ENCODE measurements at regions not wholly inside any gene's neighbourhood (a gene's known extent, or its start where the extent isn't known, plus 50 kb on each side); places are given as distances from the start of the nearest gene placed in this dataset.

GRCh38 chr2:234307322-234307961, 189.4 kb downstream of the ARL4C start:
- DNase-seq (ENCODE audit: low read depth, low spot score): no peak

- DNase-seq (ENCODE audit: low read depth, low spot score): no peak
Observed at GRCh38 chr2:234306426-234307173, 190.3 kb downstream of the ARL4C start.

DNA sequence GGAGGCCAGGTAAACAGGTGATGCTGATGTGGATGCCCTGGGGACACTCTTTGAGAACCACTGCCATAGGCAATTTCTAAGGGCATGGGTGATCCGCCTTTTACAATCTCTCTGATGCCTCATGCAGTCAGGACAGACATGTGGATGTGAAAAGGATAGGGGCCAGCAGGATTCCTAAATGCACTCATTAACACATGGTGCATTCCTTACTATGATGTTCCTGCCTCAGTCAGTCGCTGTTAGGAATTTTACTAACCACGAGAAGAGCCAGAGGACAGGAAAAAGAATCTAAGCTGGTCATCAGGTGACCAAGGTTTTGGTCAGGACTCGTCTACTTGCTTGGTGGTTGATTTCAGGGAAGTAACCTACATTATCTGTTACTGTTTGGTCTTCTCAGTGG, 191.0 kb downstream of the ARL4C start:
- no peak for DNase-seq (ENCODE audit: low read depth, low spot score)

GRCh38 chr2:234304950-234305349, 191.9 kb downstream of the ARL4C start:
- DNase-seq (ENCODE audit: low read depth, low spot score): no peak

- no peak for DNase-seq (ENCODE audit: low read depth, low spot score)
Observed at GRCh38 chr2:234302664-234302991, 194.3 kb downstream of the ARL4C start.

GRCh38 chr2:234300932-234301823, 195.7 kb downstream of the ARL4C start:
- no peak for DNase-seq (ENCODE audit: low read depth, low spot score)

- no peak for DNase-seq (ENCODE audit: low read depth, low spot score)
Observed at GRCh38 chr2:234300391-234300925, 196.4 kb downstream of the ARL4C start.

GRCh38 chr2:234298918-234299317, 198.0 kb downstream of the ARL4C start:
- no peak for DNase-seq (ENCODE audit: low read depth, low spot score)

- DNase-seq (ENCODE audit: low read depth, low spot score): no peak
Observed at GRCh38 chr2:234296991-234297390, 199.9 kb downstream of the ARL4C start.

GRCh38 chr2:234293973-234294372, 202.9 kb downstream of the ARL4C start:
- DNase-seq (ENCODE audit: low read depth, low spot score): no peak

DNA sequence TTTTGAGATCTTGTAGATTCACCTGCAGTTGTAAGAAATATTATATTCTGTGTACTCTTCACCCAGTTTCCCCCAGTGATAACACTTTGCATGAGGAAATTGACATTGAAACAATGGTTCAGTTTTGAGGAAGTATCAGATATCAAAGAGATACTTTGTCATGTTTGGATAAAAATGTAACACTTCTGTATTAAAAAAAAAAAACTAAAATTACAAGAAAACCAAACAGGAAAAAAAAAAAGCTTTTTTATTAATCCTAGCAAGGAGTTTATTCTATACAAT, 204.0 kb downstream of the ARL4C start:
- no peak for DNase-seq (ENCODE audit: low read depth, low spot score)

- DNase-seq (ENCODE audit: low read depth, low spot score): no peak
Observed at GRCh38 chr2:234292205-234292961, 204.5 kb downstream of the ARL4C start.

GRCh38 chr2:234291765-234292204, 205.1 kb downstream of the ARL4C start:
- no peak for DNase-seq (ENCODE audit: low read depth, low spot score)

DNA sequence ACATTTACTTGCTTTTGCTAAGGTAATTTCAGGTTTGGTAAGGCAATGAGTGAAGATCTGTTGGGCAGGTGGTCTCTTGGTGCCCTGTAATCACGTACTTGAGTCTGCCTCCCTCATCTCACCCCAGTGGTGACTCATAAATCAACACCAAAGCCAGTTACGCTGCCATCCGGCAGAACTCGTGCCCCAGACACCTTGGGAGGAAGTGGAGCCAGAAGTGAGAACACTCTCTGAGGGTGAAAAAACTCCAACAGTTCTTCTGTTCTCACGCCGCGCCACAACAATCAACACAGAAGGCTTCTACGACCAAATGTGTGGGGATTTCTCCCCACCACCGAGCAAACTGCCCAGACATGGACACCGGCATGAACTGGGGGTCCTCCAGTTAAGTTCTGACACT, 206.2 kb downstream of the ARL4C start:
- DNase-seq (ENCODE audit: low read depth, low spot score): no peak

DNA sequence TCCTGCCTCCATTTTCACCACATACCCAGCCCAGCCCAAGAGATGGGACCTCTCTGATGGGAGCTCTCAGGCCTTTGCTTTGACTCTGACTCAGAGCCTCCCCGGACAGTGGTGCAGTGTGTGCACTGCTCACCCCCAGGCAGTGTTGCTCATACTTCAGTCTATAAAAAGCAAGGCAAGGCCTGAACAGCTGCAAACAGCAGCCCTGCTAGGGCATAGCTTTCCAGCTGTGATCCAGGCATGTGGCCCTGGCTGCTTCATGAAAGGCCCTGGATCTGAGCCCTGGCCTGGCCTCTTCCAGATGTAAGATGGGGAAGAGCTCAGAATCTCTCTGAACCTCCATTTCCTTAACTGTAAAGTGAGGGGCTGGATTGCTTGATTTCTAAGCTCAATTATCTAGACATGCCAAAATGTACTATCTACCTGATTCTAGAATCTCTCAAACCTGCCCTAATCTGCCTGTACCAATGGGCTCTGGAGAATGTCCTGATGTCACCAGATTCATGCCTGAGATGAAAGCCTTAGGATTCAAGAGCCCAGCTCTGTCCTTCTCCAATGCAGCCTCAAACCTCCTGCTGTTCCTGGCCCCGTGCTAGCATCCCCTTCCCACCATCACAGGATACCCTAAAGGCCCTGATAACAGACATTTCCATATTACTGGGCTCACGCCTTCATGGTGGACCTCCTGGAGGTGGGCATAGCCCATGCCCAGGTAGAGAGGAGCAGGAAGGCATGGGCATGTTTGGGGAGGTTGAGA, 206.9 kb downstream of the ARL4C start:
- no peak for DNase-seq (ENCODE audit: low read depth, low spot score)

DNA sequence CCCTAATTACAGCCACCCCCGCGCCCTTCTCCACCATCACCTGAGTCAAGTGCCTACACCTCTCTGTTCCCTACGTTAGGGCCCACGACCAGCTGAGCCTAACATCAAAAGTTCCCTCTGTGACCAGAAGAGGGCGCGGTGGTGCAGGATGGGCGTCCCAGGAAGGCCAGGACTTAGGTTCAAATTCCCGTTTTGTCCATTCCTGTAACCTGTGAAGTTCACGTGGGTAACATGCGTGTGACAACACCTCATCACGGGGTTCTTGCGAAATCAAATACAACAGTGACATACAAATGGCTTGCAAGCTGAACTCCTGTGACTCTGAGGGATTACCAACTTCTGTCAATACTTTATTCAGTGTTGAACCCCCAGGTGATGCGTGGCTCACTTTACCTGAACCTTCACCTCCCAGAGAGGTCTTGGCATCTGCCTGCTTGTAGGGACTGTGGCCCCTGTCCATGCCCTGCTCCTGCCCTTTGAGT, 207.9 kb downstream of the ARL4C start:
- no peak for DNase-seq (ENCODE audit: low read depth, low spot score)

DNA sequence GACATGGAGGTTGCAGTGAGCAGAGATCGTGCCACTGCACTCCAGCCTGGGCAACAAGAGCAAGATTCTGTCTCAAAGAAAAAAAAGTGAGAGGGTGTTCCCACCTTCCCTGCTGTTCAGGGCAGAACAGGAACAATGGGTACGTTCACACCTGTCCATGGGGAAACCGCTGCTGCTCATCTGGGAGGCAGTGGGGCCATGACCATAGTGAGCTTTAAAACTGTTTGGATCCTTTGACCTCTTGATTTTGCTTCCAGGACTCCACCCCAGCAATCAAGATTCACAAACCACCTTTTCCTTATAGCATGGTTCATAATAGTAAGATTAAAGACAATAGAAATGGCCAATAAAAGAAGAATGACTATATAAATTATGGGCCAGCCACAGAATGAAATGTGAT, 209.2 kb downstream of the ARL4C start:
- no peak for DNase-seq (ENCODE audit: low read depth, low spot score)

GRCh38 chr2:234286956-234287355, 209.9 kb downstream of the ARL4C start:
- DNase-seq (ENCODE audit: low read depth, low spot score): no peak

GRCh38 chr2:234286118-234286598, 210.7 kb downstream of the ARL4C start:
- DNase-seq (ENCODE audit: low read depth, low spot score): no peak

DNA sequence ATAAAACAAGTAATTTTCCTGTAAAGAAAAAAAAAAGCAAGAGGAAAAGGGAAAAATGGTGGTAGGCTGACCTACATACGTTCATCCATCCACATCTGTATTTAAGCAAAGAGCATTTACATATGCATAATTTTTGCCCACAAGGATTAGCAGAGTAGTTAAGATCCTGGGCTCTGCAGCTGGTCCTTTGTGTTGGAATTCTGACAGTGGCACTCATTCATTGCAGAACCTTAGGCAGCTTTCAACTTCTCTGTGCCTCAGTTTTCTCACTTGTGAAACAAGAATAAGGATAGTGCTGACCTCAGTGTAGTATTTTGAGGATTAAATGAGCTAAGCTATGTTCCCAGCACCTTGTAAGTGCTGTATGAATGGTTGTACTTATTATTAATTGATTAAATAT, 211.3 kb downstream of the ARL4C start:
- DNase-seq (ENCODE audit: low read depth, low spot score): no peak

DNA sequence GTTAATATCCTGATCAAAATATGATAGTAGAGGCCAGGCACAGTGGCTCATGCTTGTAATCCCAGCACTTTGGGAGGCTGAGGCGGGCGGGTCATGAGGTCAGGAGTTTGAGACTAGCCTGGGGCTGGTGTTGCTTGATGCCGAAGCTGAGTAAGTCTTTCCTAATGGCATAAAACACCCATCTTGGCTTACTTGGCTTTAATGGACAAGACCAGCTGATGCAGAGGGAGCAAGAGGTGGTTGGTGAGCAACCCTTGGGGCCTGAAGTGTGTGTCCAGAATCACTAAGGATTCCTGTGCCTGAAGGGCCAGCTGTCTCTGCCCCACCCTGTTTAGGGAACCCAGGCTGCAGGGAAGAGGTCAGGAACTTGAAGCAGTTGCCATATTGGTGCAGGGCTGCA, 217.2 kb downstream of the ARL4C start:
- DNase-seq (ENCODE audit: low read depth, low spot score): no peak
